GM12874 (cell line): ENCODE measurements at regions not wholly inside any gene's neighbourhood (a gene's known extent, or its start where the extent isn't known, plus 50 kb on each side); places are given as distances from the start of the nearest gene placed in this dataset.

Experiments used
- CTCF ChIP-seq: IDR thresholded peaks from 2 replicates; pipeline ENCODE4 v1.5.1; 2011; ENCODE audit warnings: low read depth, mild to moderate bottlenecking, control low read depth, low read length, moderate library complexity; ENCODE audit not compliant: insufficient read depth

GRCh38 chr2:13115643-13116042 is 398.9 kb downstream of the TRIB2 start:
- TF ChIP-seq CTCF = no peak

GRCh38 chr2:13121096-13121495 is 404.4 kb downstream of the TRIB2 start:
- no peak for TF ChIP-seq CTCF

GRCh38 chr2:13128139-13128538 is 411.4 kb downstream of the TRIB2 start:
- TF ChIP-seq CTCF = no peak

GRCh38 chr2:13135369-13135768 is 418.6 kb downstream of the TRIB2 start:
- no peak for TF ChIP-seq CTCF

GRCh38 chr2:13135856-13136255 is 419.1 kb downstream of the TRIB2 start:
- TF ChIP-seq CTCF = no peak

- no peak for TF ChIP-seq CTCF
Observed at GRCh38 chr2:13137679-13138078, 420.9 kb downstream of the TRIB2 start.

- no peak for TF ChIP-seq CTCF
Observed at GRCh38 chr2:13141315-13141714, 424.6 kb downstream of the TRIB2 start.

- no peak for TF ChIP-seq CTCF
Observed at GRCh38 chr2:13143451-13143850, 426.7 kb downstream of the TRIB2 start.
